Anterior cingulate cortex (tissue), 58 donors: ENCODE measurements at regions not wholly inside any gene's neighbourhood (a gene's known extent, or its start where the extent isn't known, plus 50 kb on each side); places are given as distances from the start of the nearest gene placed in this dataset.

Source experiments
- DNase-seq, 58 donors: peaks; one replicate each; lab custom pipeline; 2025; lab: John Stamatoyannopoulos, UW

- no peak for DNase-seq
These were observed 60.9 kb upstream of the NMNAT3 start for GRCh38 chr3:139738697-139739096.

- no peak for DNase-seq
These were observed 60.0 kb upstream of the NMNAT3 start for GRCh38 chr3:139737682-139738361.

GRCh38 chr3:139735191-139735590 lies 57.4 kb upstream of the NMNAT3 start:
- no peak for DNase-seq

DNA sequence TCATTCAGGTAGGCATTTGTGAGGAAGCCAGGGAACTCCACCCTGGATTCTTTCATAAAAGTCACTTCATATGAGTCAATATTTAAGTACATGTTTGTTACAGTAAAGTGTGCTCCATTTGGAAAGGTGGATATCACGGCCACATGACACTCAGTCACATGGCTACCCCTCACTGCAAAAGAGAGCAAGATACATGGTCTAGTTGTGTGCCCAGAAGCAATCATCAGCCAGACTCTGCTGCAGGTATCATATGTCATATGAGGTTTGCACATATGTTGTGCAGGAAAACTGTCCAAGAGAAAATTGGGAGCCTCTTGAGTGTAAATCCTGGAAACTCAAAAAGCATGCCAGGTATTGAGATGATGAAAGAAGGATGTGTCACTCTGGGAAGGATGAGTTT lies 55.0 kb upstream of the NMNAT3 start:
- DNase-seq = no peak

GRCh38 chr3:139729300-139729699 lies 51.5 kb upstream of the NMNAT3 start:
- no peak for DNase-seq

DNA sequence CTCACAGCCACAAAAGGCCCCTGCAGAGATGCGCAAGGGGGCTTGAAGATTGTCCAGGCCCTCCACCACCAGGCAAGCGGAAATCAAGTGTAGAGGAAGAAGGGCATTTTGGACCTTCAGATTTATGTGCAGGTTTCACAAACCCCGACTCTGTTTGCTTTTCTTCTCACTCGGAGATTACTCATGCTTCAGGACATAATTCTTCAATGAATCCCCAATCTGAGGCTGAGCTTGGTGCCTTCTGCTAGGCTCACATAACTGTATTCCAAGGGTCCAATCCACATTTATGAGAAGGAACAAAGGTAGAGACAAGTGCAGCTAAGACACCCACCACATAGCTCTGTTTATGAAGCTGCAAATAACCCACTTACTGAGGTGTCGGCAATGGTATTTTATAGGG lies 50.6 kb upstream of the NMNAT3 start:
- no peak for DNase-seq
